GM12865 (cell line): ENCODE measurements at regions not wholly inside any gene's neighbourhood (a gene's known extent, or its start where the extent isn't known, plus 50 kb on each side); places are given as distances from the start of the nearest gene placed in this dataset.
"Not testable (repeated sequence)": the region's sequence is repeated elsewhere in the genome, so short reads cannot be mapped to it uniquely, and the experiment has no call there.

Source experiments
- DNase-seq: peaks from one replicate; pipeline ENCODE4 v3.0.0; 2010; ENCODE audit warnings: low read depth
- H3K4me3 ChIP-seq: 2 replicates; pipeline ENCODE4 v1.5.1; 2011; ENCODE audit warnings: mild to moderate bottlenecking, low read depth, low read length, control low read depth
- TF ChIP-seq, protein P1 (sequence below): IDR thresholded peaks from 2 replicates; pipeline ENCODE4 v1.5.1; 2011; ENCODE audit warnings: low read length, control low read depth, low read depth, inconsistent platforms; ENCODE audit not compliant: insufficient read depth; ENCODE audit errors: missing control alignments

DNA sequence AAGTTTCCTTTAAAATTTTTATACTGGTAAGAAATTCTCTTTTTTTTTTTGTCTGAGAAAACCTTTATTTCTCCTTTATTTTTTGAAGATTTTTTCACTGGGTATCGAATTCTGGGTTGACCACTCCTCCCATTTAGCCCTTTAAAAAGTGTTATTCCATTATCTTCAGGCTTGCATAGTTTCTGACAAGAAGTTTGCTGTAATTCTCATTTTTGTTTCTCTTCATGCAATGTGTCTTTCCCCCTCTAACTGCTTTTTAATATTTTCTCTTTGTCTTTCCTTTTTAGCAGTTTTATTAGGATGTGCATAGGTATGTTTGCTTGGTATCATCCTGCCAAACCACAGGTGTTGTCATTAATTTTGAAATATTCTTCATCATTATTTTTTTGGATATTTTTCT, 67.7 kb upstream of the GOT2 start:
- TF ChIP-seq, protein P1, sequence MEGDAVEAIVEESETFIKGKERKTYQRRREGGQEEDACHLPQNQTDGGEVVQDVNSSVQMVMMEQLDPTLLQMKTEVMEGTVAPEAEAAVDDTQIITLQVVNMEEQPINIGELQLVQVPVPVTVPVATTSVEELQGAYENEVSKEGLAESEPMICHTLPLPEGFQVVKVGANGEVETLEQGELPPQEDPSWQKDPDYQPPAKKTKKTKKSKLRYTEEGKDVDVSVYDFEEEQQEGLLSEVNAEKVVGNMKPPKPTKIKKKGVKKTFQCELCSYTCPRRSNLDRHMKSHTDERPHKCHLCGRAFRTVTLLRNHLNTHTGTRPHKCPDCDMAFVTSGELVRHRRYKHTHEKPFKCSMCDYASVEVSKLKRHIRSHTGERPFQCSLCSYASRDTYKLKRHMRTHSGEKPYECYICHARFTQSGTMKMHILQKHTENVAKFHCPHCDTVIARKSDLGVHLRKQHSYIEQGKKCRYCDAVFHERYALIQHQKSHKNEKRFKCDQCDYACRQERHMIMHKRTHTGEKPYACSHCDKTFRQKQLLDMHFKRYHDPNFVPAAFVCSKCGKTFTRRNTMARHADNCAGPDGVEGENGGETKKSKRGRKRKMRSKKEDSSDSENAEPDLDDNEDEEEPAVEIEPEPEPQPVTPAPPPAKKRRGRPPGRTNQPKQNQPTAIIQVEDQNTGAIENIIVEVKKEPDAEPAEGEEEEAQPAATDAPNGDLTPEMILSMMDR: no peak
- no peak for DNase-seq
- H3K4me3 ChIP-seq: no peak overlapping the region

DNA sequence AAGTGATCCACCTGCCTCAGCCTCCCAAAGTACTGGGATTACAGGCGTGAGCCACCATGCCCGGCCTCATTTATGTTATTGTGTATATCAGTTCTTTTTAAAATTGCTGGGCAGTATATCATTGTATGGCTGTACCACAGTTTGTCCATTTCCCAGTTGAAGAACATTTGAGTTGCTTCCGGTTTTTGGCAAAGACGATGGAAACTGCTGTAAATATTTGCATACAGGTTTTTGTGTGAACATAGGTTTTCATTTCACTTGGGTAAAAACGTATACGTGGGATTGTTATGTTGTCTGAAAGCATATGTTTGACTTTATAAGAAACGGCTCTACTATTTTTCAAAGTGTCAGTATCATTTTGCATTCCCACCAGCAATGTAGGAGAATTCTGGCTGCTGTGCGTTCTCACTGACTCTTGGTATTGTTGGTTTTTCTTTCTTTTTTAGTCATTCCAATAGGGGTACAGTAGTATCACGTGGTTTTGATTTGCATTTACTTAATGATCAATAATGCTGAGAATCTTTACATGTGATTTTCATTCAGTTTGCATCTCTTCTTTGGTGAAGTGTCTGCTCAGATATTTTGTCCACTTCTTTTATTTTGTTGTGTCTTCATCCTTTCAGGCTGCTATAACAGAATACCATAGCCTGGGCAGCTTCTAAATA, 63.2 kb upstream of the GOT2 start:
- H3K4me3 ChIP-seq: no peak overlapping the region
- no peak for DNase-seq
- TF ChIP-seq, protein P1: no peak

DNA sequence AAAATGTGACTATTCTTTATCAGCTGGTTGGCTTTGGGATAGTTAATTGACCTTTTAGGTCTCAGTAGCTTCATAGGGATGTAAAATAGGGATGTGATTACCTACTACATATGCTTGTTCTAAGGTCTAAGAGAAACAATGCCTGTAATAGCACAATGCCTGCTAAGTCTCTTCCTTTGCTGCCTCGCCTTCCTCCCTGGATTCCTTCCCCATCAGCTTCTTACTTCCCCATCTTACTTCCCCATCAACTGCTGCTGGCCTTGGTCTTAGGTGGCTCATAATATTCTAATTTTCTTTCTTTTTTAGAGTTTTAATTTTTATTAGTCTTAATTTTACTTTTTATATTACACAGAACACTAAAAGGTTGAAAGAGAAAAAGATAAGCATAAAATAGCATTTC, 59.2 kb upstream of the GOT2 start:
- no peak for DNase-seq
- H3K4me3 ChIP-seq: no peak overlapping the region
- TF ChIP-seq, protein P1: no peak

DNA sequence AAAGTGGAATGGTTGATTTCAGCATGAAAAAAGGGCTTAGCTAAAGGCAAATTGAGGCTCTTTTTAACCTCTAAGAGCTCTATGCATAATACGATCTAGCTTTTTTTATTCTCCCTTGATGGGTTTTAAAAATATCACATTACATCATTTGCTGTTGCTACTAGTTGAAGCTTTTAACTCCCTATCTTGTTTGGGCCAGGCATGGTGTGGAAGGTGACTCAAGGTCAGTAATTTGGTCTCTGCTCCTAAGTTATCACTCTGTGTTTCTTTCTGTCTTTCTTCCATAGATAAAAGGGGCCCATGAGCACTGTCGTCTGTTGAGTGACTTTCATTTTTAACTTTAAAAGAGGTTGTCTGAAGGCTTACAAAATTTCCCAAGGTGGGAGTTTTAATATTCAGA, 58.1 kb upstream of the GOT2 start:
- no peak overlapping the region for H3K4me3 ChIP-seq
- TF ChIP-seq, protein P1: no peak
- DNase-seq: no peak

DNA sequence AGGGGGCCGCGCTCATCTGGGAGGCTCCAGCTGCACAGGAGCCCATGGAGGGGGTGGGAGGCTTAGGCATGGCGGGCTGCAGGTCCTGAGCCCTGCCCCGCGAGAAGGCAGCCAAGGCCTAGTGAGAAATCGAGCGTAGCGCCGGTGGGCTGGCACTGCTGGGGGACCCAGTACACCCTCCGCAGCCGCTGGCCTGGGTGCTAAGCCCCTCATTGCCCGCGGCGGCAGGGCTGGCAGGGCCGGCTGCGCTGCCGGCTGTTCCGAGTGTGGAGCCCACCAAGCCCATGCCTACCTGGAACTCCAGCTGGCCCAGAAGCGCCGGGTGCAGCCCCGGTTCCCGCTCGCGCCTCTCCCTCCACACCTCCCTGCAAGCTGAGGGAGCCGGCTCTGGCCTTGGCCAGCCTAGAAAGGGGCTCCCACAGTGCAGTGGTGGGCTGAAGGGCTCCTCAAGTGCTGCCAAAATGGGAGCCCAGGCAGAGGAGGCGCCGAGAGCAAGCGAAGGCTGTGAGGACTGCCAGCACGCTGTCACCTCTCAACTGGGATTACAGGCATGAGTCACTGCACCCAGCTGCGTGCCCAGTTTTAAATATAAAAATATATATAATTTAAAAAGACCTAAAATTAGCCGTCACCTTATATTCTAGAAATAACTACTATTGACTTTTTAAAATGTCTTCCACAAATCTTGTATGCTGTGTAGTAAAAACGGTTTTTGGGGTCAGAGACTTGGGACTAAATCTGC, 56.9 kb upstream of the GOT2 start:
- DNase-seq, H3K4me3 ChIP-seq: not testable (repeated sequence)

DNA sequence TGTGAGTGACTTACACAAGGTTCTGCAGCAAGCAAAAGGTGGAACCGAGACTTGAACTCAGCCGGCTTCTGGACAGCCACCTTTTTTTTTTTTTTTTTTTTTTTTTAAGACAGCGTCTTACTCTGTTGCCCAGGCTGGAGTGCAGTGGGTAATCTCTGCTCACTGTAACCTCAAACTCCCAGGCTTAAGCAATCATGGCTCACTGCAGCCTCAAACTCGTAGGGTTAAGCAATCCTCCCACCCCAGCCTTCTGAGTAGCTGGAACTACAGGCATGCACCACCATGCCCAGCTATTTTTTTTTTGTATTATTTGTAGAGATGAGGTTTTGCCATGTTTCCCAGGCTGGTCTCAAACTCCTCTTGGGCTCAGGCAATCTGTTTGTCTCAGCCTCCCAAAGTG, 55.2 kb upstream of the GOT2 start:
- TF ChIP-seq, protein P1: no peak
- no peak overlapping the region for H3K4me3 ChIP-seq
- no peak for DNase-seq
